HUES6 (cell line): ENCODE measurements at regions not wholly inside any gene's neighbourhood (a gene's known extent, or its start where the extent isn't known, plus 50 kb on each side); places are given as distances from the start of the nearest gene placed in this dataset.
A peak's percentile ranks its signal among the peaks of the same experiment; 100 is the strongest.
"Not testable (repeated sequence)": the region's sequence is repeated elsewhere in the genome, so short reads cannot be mapped to it uniquely, and the experiment has no call there.

ENCODE experiments used
- H3K27ac ChIP-seq: 2 replicates; pipeline ENCODE4 v1.7.0; 2013; ENCODE audit warnings: low read depth, mild to moderate bottlenecking, low read length, inconsistent platforms
- H3K27me3 ChIP-seq: 2 replicates; pipeline ENCODE4 v1.6.1; 2013; ENCODE audit warnings: low read length; ENCODE audit not compliant: control insufficient read depth, insufficient read depth
- H3K36me3 ChIP-seq: 2 replicates; pipeline ENCODE4 v1.6.1; 2013; ENCODE audit warnings: low read length; ENCODE audit not compliant: control insufficient read depth, insufficient read depth
- H3K4me1 ChIP-seq: 2 replicates; pipeline ENCODE4 v1.6.1; 2013; ENCODE audit warnings: low read length; ENCODE audit not compliant: control insufficient read depth, insufficient read depth
- H3K4me3 ChIP-seq: 2 replicates; pipeline ENCODE4 v1.5.1; 2013; ENCODE audit warnings: low read depth, low read length
- H3K9ac ChIP-seq: one replicate; pipeline ENCODE4 v1.6.1; 2013; ENCODE audit warnings: mild to moderate bottlenecking, low read length
- H3K9me3 ChIP-seq: 2 replicates; pipeline ENCODE4 v1.6.1; 2013; ENCODE audit warnings: low read depth, low read length; ENCODE audit not compliant: control insufficient read depth, insufficient read depth

DNA sequence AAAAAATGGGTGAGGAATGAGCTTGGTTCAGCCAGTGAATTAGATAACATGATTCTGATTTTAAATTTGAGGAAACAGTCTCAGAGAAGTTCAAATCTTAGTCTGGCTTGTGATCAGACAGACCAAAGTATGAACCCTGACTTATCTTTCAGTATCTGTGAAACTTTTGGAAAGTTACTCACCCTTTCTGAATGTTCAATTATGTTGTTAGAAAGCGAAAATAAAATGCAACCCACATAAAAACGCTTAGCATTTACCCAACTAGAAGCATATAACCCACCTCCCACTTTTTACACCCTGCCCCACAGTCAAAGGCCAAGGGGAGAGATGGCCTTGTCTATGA lies 319.7 kb downstream of the SPATA31A1 start:
- not testable (repeated sequence) for H3K36me3 ChIP-seq, H3K27me3 ChIP-seq, H3K4me3 ChIP-seq, H3K4me1 ChIP-seq, H3K9ac ChIP-seq, H3K9me3 ChIP-seq, H3K27ac ChIP-seq

DNA sequence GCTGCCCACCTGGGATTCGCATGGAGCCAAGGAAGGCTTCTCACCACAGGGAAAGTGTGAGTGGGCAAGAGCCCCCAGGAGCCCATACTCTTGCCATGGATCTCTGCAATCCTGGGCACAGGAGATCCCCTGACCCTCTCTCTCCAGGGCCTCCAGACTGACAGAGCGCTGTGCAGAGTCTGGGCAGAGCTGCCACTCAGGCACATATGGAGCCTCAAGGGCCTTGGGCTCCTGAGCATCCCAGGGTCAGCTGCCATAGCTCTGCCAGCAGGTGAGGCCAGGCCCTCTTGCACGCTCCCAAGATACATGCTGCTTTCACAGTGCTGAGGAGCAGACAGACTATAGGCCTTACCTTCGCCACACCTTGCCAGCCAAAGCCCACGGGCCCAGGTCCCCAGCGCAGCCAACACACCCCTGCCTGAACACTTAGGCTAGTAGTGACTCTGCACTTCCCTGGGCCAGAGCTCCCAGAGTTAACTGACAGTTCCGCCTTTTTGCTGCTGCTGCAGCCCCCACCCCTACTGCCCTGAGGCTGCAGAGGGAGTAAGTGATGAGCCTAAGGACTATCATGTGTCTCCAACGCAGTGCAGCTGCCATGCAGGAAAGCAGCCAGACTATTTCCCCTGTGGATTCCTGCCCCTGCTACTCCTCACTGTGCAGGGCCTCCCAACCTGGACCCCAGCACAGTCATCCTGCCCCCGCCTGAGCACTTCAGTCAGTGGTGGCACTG lies 323.2 kb downstream of the SPATA31A1 start:
- H3K9ac ChIP-seq, H3K4me3 ChIP-seq, H3K9me3 ChIP-seq, H3K27ac ChIP-seq, H3K4me1 ChIP-seq, H3K27me3 ChIP-seq, H3K36me3 ChIP-seq: not testable (repeated sequence)

DNA sequence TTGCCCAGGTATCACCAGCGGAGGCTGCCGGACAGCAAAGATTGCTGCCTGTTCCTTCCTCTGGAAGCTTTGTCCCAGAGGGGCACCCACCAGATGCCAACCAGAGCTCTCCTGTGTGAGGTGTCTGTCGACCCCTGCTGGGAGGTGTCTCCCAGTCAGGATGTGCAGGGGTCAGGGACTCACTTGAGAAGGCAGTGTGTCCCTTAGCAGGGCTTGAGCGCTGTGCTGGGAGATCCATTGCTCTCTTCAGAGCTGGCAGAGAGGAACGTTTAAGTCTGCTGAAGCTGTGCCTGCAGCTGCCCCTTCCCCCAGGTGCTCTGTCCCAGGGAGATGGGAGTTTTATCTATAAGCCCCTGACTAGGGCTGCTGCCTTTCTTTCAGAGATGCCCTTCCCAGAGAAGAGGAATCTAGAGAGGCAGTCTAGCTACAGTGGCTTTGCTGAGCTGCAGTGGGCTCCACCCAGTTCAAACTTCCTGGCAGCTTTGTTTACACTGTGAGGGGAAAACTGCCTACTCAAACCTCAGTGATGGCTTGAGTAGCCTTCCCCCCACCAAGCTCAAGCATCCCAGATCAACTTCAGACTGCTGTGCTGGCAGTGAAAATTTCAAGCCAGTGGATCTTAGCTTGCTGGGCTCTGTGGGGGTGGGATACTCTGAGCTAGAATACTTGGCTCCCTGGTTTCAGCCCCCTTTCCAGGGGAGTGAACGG lies 325.4 kb downstream of the SPATA31A1 start:
- not testable (repeated sequence) for H3K4me1 ChIP-seq, H3K27me3 ChIP-seq, H3K9ac ChIP-seq

DNA sequence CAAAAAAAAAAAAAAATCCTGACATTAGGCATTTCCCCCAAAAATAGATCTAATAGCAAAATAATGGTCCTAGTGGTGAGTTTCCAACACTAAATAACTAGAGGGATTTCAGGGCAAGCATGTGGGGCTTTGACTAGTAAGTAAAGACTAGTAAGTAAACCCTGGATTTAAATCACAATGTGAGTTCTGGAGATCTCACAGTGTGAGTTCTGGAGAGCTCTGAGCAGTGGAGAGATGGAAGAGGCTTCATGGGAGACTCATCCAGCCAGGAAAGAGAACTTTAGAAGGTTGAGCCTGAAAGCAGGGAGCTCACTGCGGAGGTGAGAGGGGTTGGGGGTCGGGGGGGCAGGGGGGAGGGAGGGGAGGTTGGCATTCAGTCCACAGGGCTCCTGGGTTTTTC lies 373.4 kb downstream of the SPATA31A1 start:
- not testable (repeated sequence) for H3K4me1 ChIP-seq, H3K27ac ChIP-seq, H3K9me3 ChIP-seq, H3K9ac ChIP-seq, H3K27me3 ChIP-seq, H3K4me3 ChIP-seq, H3K36me3 ChIP-seq

More for the DNA sequence above, 325.4 kb downstream of the SPATA31A1 start:
- not testable (repeated sequence) for H3K27ac ChIP-seq, H3K9me3 ChIP-seq, H3K4me3 ChIP-seq, H3K36me3 ChIP-seq

DNA sequence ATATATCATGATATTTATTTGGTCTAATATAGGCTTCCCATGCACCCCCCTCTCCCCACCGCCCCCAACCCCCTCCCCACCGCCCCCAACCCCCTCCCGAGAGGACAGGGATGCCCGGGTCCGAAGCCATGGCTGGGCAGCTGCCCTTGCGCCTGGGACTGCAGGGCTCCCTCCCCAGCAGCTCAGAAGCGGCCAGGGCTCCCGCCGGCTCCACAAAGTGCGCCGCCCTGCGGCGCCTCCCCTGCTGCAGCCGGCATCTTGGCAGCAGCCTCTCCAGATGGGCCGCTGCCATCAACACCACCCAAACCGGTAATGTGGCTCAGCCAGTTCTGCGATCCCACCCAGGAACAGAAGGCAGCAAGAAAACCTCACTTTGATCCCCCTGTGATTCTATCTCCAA lies 389.4 kb downstream of the SPATA31A1 start:
- H3K9ac ChIP-seq, H3K4me1 ChIP-seq, H3K9me3 ChIP-seq, H3K27ac ChIP-seq, H3K36me3 ChIP-seq, H3K27me3 ChIP-seq, H3K4me3 ChIP-seq: not testable (repeated sequence)

DNA sequence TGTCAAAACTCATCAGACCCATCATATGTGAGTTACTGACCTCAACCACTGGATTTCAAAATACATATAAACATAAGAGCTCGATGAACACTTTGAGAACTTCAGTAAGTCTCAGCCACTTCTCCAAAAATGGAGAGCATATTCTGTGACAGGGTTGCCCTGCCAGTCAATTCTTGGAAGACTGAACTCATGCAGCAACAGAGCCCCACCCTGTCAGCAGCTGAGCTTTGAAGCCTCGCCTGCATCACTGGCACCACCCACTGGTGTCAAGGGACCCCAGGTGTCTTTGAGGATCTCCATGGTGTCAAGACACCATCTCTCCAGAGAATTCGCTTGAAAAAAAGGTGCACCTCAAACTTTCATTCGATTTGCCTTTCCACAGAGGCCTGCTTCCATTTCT lies 420.1 kb downstream of the SPATA31A1 start:
- not testable (repeated sequence) for H3K4me3 ChIP-seq, H3K36me3 ChIP-seq, H3K27me3 ChIP-seq, H3K4me1 ChIP-seq, H3K27ac ChIP-seq, H3K9me3 ChIP-seq, H3K9ac ChIP-seq

DNA sequence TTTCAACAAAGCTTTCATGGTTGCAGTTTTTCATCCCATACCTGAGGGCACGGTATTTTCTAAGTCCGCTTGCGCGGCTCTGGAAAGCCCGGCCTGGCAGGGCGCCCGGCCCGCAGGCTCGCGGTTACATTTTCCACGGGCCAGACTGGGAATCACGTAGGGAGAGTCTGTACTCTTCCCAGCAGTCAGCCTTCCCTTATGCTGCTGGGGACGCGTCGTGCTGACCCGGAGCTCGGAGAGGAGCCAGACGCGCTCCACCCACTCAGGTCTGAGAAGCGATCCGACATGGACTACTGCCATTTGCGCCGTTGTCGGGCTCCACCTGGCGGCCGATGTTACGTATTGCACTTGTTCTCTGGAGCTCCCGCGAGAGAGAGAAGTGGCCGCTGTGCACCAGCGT lies 435.9 kb downstream of the SPATA31A1 start:
- not testable (repeated sequence) for H3K9me3 ChIP-seq, H3K27ac ChIP-seq, H3K36me3 ChIP-seq, H3K4me1 ChIP-seq, H3K27me3 ChIP-seq
- peak overlapping the region; percentile 17 for H3K9ac ChIP-seq
- H3K4me3 ChIP-seq: peak overlapping the region; percentile 57

DNA sequence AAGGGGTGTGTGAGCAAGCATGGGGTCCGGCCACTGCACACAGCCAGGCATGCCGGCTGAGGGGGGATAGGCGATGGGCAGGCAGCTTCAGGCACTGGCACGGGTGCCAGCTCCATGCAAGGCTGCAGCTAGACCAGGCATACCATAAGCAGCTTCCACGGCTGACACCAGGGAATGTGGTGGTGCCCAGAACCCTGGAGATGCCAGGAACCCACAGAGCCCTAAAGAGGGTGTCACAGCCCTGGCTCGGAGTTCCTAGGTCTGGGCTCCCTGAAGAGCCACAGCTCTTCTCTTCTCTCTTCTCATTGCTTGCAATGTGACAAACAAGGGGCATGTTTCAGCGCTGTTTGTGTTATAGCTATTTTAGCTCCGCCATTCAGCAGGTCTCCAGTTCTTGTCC lies 442.5 kb downstream of the SPATA31A1 start:
- H3K4me1 ChIP-seq, H3K9me3 ChIP-seq, H3K36me3 ChIP-seq, H3K9ac ChIP-seq, H3K4me3 ChIP-seq, H3K27me3 ChIP-seq, H3K27ac ChIP-seq: not testable (repeated sequence)

DNA sequence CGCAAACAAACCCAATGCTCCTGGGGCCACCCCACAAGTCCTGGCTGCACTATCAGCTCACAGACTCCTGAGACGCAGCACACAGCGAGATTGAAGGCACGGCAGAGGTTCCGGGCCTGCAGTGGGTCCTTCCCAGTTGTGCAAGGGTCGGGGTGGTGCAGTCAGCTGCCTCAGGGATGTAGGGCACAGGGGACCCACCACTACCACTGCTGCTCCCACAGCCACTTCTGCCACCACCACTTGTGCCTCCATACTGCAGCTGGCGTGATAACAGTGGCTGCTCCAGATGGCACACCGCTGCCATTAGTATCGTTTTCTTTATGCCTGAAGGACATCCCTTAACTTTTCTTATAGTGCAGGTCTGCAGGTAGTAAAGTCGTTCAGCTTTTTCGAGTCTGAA lies 443.8 kb downstream of the SPATA31A1 start:
- not testable (repeated sequence) for H3K27me3 ChIP-seq, H3K9ac ChIP-seq, H3K4me1 ChIP-seq, H3K9me3 ChIP-seq, H3K4me3 ChIP-seq, H3K36me3 ChIP-seq, H3K27ac ChIP-seq

DNA sequence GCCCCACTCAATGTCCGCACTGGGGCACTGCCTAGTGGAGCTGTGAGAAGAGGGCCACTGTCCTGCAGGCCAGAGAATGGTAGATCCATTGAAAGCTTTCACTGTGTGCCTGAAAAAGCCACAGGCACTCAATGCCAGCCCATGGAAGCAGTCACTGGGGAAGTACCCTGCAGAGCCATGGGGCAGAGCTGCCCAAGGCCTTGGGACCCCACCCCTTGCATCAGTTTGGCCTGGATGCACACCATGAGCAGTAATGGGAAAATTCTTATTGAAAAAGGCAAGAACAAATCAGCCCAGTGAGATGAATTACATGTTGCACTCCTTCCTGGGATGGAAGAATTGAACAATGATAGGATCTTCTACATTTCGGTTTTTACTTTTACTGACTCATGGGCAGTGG lies 447.1 kb downstream of the SPATA31A1 start:
- not testable (repeated sequence) for H3K27ac ChIP-seq, H3K9me3 ChIP-seq, H3K36me3 ChIP-seq, H3K9ac ChIP-seq, H3K4me1 ChIP-seq, H3K4me3 ChIP-seq, H3K27me3 ChIP-seq

DNA sequence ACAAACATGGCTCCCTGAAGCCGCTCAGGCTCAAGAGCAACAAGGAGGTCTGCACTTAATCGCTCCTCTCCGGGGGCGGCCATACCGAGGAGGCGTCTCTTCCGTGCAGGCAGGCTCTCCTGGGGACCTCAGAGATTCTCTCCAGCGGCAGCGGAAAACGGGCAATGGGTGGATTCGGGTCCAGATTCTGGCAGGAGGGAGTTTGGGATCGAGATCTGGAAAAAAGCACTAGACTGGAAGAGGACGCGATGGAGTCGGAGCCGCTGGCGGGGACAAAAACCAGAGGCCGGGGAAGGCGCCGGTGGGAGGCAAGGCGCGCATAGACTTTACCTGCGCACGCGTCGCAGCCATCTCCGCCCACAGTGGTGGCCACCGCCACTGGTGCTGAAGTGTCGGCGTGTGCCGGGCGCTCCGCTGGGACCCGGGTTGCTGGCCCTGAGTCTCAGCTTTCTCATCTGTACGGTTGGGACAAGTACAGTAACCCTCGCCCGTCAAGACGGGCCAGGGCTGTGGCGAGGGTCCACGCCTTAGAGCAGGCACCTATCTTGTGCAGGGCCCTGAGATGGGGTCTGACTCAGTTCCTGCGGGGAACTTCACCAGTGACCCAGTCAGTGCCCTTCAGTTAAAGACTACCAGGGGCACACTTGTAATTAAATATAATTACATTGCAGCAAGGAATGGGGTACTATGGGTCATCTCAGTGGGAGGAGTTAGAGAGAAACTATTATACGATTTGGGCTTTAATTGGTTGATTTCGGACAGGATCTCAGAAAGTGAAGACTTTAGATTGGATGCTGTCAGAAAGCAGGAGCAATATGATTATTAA lies 454.1 kb downstream of the SPATA31A1 start:
- not testable (repeated sequence) for H3K27ac ChIP-seq, H3K27me3 ChIP-seq, H3K36me3 ChIP-seq, H3K4me1 ChIP-seq, H3K9me3 ChIP-seq
- Histone ChIP-seq H3K4me3 (peak overlapping the region; percentile 72), H3K9ac (peak overlapping the region; percentile 80)
